Left lung (tissue), 4 donors: ENCODE measurements at regions not wholly inside any gene's neighbourhood (a gene's known extent, or its start where the extent isn't known, plus 50 kb on each side); places are given as distances from the start of the nearest gene placed in this dataset.

Experiments
- ATAC-seq: fragments of 200-7000 bp; cut with Tn5 transposase; one replicate; pipeline ENCODE4 v1.9.1; 2020; ENCODE audit warnings: moderate library complexity
- DNase-seq, 4 donors: peaks; one replicate each; pipeline ENCODE4 v3.0.0-alpha.2; 2013 to 2020
- H3K27ac ChIP-seq, 2 donors: fragments of 200-600 bp; sonication (generic) in 1 of 2; one replicate each; pipeline versions ENCODE4 v1.5.0 to v1.8.0; 2020 to 2021
- H3K27me3 ChIP-seq, 2 donors: fragments of 200-600 bp; sonication (generic) in 1 of 2; one replicate each; pipeline versions ENCODE4 v1.5.0 to v1.8.0; 2020 to 2021
- H3K36me3 ChIP-seq, 2 donors: fragments of 200-600 bp; sonication (generic) in 1 of 2; one replicate each; pipeline versions ENCODE4 v1.5.0 to v1.8.0; 2020 to 2021
- H3K4me1 ChIP-seq, 2 donors: fragments of 200-600 bp; one replicate each; pipeline ENCODE4 v1.8.0; 2021
- H3K4me3 ChIP-seq, 2 donors: fragments of 200-600 bp; sonication (generic) in 1 of 2; one replicate each; pipeline versions ENCODE4 v1.5.0 to v1.8.0; 2020 to 2021; ENCODE audit warnings: mild to moderate bottlenecking in 1 of 2
- H3K9me3 ChIP-seq, 2 donors: fragments of 200-600 bp; sonication (generic) in 1 of 2; one replicate each; pipeline versions ENCODE4 v1.5.0 to v1.8.0; 2020 to 2021
- intact Hi-C, 2 donors: fragments of 100-400 bp; cut with DNase I; formaldehyde crosslinking; loops; one replicate each; pipeline versions ENCODE4 v1.11.2 to v1.14.2; 2022
- TF ChIP-seq, protein P1 (sequence below), 2 donors: fragments of 200-600 bp; sonication (generic) in 1 of 2; IDR thresholded peaks; one replicate each; pipeline versions ENCODE4 v1.5.0 to v1.8.0; 2021; ENCODE audit warnings: antibody characterized with exemption in 2 of 2
- donor health status: DM: no; HTN: yes; CAD: no.
- donor health status: DM: no; HTN: no; CAD: no.

DNA sequence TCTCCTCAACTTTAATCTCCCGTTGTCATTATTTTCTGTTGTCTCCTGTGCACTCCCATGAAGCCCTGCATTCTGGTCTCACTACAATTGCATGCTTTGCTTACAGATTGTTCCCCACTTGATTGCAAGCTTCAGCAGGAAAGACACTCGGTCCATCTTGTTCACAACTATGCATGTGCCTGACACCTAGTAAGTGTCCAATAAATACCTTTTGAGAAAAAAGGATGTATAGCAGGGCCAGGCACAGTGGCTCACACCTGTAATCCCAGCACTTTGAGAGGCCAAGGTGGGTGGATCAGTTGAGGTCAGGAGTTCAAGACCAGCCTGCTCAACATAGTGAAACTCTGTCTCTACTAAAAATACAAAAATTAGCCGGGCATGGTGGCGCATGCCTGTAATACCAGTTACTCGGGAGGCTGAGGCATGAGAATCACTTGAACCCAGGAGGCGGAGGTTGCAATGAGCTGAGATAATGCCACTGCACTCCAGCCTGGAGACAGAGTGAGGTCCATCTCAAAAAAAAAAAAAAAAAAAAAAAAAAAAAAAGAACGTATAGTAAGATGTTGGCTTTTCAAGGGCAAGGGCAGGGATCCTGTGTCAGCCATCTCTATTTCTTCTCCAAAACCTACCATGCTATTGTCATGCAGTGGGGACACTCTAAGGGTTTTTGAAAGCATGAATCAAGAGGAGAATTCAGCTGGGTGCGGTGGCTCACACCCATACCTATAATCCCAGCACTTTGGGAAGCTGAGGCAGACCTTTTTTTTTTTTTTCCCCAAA is 338.3 kb downstream of the MYCN start:
- intact Hi-C loops = loop anchor here in 1 of 2 donors (5.0 kb wide), 1 partner anchor 491 kb away; no protein-coding TSS in a partner anchor
- TF ChIP-seq, protein P1, sequence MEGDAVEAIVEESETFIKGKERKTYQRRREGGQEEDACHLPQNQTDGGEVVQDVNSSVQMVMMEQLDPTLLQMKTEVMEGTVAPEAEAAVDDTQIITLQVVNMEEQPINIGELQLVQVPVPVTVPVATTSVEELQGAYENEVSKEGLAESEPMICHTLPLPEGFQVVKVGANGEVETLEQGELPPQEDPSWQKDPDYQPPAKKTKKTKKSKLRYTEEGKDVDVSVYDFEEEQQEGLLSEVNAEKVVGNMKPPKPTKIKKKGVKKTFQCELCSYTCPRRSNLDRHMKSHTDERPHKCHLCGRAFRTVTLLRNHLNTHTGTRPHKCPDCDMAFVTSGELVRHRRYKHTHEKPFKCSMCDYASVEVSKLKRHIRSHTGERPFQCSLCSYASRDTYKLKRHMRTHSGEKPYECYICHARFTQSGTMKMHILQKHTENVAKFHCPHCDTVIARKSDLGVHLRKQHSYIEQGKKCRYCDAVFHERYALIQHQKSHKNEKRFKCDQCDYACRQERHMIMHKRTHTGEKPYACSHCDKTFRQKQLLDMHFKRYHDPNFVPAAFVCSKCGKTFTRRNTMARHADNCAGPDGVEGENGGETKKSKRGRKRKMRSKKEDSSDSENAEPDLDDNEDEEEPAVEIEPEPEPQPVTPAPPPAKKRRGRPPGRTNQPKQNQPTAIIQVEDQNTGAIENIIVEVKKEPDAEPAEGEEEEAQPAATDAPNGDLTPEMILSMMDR (IDR thresholded peaks at IDR 0.05) = no peak
- H3K27me3 ChIP-seq = no peaks in the 10 kb centered on the region
- DNase-seq = no peak
- no peaks in the 10 kb centered on the region for H3K9me3 ChIP-seq
- no peak overlapping the region for H3K27ac ChIP-seq
- no peaks in the 10 kb centered on the region for H3K36me3 ChIP-seq
- no peaks in the 10 kb centered on the region for H3K4me1 ChIP-seq
- no peak overlapping the region for H3K4me3 ChIP-seq
- no peak for ATAC-seq

DNA sequence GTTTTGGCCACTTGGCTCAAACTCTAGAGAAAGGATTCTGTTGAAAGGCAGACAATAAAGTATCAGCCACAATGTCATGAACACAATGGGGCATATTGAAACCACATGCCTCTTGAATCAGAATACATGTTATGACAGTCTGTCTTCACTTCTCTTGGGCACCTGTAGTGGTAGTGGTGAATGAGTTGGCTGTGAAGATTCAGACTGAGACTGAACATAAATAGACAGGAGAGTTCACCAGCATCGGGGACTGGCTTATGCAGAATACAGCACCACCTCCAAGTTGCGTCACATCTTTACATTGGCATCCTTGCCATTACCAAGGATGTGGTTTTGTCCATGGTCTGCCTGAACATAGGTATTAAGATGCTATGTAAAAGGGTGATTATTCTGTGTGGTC is 336.8 kb downstream of the MYCN start:
- no peak overlapping the region for H3K27ac ChIP-seq
- no peaks in the 10 kb centered on the region for H3K4me1 ChIP-seq
- no peak overlapping the region for H3K4me3 ChIP-seq
- no peak for DNase-seq
- no peak for ATAC-seq
- TF ChIP-seq, protein P1 (IDR thresholded peaks at IDR 0.05) = no peak
- no peaks in the 10 kb centered on the region for H3K36me3 ChIP-seq
- intact Hi-C loops = loop anchor here in 1 of 2 donors (5.0 kb wide), 1 partner anchor 490 kb away; no protein-coding TSS in a partner anchor
- no peaks in the 10 kb centered on the region for H3K9me3 ChIP-seq
- H3K27me3 ChIP-seq = no peaks in the 10 kb centered on the region

DNA sequence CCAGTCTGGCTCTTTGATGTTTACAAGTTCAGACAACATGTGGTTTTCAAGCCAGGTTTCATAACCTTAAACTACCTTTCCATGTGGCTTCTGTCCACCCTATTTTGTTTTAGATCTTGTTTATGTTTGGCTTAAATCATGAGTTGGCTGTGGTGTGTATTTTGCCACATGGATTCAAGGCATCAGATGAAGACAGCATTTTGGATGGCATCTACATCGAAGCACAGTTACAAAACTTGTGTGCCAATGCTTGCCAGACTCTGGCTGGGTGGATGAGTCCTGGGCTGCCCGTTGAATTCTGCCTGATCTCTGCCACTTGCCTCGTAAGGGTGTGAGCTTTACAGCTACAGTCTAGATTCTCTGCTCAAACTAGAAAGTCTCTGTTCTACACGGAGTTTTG is 335.3 kb downstream of the MYCN start:
- no peak for DNase-seq
- ATAC-seq = no peak
- Histone ChIP-seq H3K27ac (no peak overlapping the region), H3K27me3 (no peaks in the 10 kb centered on the region), H3K4me3 (no peak overlapping the region), H3K9me3 (no peaks in the 10 kb centered on the region), H3K4me1 (no peaks in the 10 kb centered on the region), H3K36me3 (no peaks in the 10 kb centered on the region)
- TF ChIP-seq, protein P1 (IDR thresholded peaks at IDR 0.05) = no peak
- intact Hi-C loops = loop anchor here in 1 of 2 donors (5.0 kb wide), 1 partner anchor 488 kb away; no protein-coding TSS in a partner anchor

DNA sequence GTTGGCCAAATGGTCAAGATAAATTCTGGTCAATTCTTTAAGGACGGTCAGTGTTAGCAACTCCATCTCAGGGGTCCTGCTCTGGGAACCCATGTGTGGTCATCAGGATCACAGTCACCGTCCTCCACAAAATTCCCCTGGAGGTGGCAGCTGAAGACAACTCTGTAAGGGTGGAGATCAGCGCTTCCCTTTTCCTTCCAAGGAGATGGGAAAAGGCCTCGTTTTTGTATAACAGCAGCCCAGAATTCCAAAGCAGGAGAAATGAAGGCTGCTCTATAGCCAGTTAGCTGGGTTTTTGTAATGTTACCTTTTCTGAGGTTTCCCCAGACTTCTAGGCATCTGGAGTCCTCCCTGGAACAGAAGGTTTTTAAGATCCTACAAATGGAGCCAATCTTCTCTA is 334.8 kb downstream of the MYCN start:
- Histone ChIP-seq H3K36me3 (no peaks in the 10 kb centered on the region), H3K9me3 (no peaks in the 10 kb centered on the region), H3K27ac (no peak overlapping the region), H3K4me3 (no peak overlapping the region), H3K27me3 (no peaks in the 10 kb centered on the region), H3K4me1 (no peaks in the 10 kb centered on the region)
- DNase-seq (no peak), ATAC-seq (no peak)
- intact Hi-C loops = loop anchor here in 1 of 2 donors (5.0 kb wide), 1 partner anchor 488 kb away; no protein-coding TSS in a partner anchor
- TF ChIP-seq, protein P1 (IDR thresholded peaks at IDR 0.05) = no peak

DNA sequence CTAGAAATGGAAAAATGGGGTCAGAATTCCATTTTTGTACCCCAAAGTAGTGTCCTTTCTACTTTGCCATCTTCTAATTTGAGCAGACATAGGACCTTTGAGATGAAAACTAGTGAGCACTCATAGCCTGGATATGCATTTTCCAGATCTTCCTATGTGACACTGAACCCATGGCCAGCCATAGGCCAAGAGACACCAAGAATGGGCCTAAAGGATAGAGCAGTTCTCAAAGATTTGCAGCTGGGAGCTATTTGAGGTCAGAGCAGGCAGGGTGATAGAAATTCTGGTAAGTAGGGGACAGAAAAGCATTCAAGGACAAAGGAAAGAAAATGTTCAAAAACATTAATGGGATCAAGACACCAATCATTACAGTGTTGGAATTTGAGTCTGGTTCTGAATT is 332.8 kb downstream of the MYCN start:
- TF ChIP-seq, protein P1 (IDR thresholded peaks at IDR 0.05) = no peak
- no peaks in the 10 kb centered on the region for H3K36me3 ChIP-seq
- no peak overlapping the region for H3K4me3 ChIP-seq
- no peak overlapping the region for H3K27ac ChIP-seq
- no peaks in the 10 kb centered on the region for H3K27me3 ChIP-seq
- no peaks in the 10 kb centered on the region for H3K4me1 ChIP-seq
- no peaks in the 10 kb centered on the region for H3K9me3 ChIP-seq
- DNase-seq (no peak), ATAC-seq (no peak)
- intact Hi-C loops = no loop called here
